Astrocyte (in vitro differentiated cells and primary cell): ENCODE measurements at regions not wholly inside any gene's neighbourhood (a gene's known extent, or its start where the extent isn't known, plus 50 kb on each side); places are given as distances from the start of the nearest gene placed in this dataset.

Source experiments
- DNase-seq: peaks from one replicate; pipeline ENCODE4 v3.0.0-alpha.2; 2010; ENCODE audit warnings: low read depth
- FAIRE-seq: peaks from 2 replicates; lab custom pipeline; 2011; peaks lifted over from hg19 to GRCh38; lab: Jason Lieb, UNC
- H2AFZ ChIP-seq: 2 replicates; pipeline ENCODE4 v1.6.0; 2012; ENCODE audit warnings: low read depth, low read length, inconsistent platforms
- H3K27ac ChIP-seq: 2 replicates; pipeline ENCODE4 v1.5.1; 2011; ENCODE audit warnings: low read depth, low read length, inconsistent platforms
- H3K27me3 ChIP-seq: 2 replicates; pipeline ENCODE4 v1.6.0; 2011; ENCODE audit warnings: low read length, inconsistent platforms; ENCODE audit not compliant: insufficient read depth
- H3K36me3 ChIP-seq: 2 replicates; pipeline ENCODE4 v1.5.1; 2011; ENCODE audit warnings: low read length, inconsistent platforms; ENCODE audit not compliant: insufficient read depth
- H3K4me1 ChIP-seq: 2 replicates; pipeline ENCODE4 v1.5.1; 2011; ENCODE audit warnings: low read length, inconsistent platforms; ENCODE audit not compliant: insufficient read depth
- H3K4me2 ChIP-seq: 2 replicates; pipeline ENCODE4 v1.6.0; 2012; ENCODE audit warnings: low read length, inconsistent platforms
- H3K4me3 ChIP-seq: 2 replicates; pipeline ENCODE4 v1.5.1; 2011; ENCODE audit warnings: low read depth, mild to moderate bottlenecking, low read length, inconsistent platforms; ENCODE audit not compliant: insufficient read depth
- H3K79me2 ChIP-seq: 2 replicates; pipeline ENCODE4 v1.6.0; 2012; ENCODE audit warnings: mild to moderate bottlenecking, low read length, inconsistent platforms; ENCODE audit not compliant: insufficient read depth
- H3K9ac ChIP-seq: 2 replicates; pipeline ENCODE4 v1.6.0; 2012; ENCODE audit warnings: mild to moderate bottlenecking, low read length, inconsistent platforms
- H3K9me3 ChIP-seq: 2 replicates; pipeline ENCODE4 v1.5.1; 2012; ENCODE audit warnings: low read depth, mild to moderate bottlenecking, low read length, inconsistent platforms; ENCODE audit not compliant: insufficient read depth
- H4K20me1 ChIP-seq: 2 replicates; pipeline ENCODE4 v1.6.0; 2012; ENCODE audit warnings: low read length, inconsistent platforms; ENCODE audit not compliant: insufficient read depth
- H3K27ac Mint-ChIP-seq: one replicate; pipeline ENCODE4 v1.8.0; 2021; ENCODE audit warnings: mild to moderate bottlenecking, mixed read lengths; ENCODE audit not compliant: unreplicated experiment
- H3K27me3 Mint-ChIP-seq: one replicate; pipeline ENCODE4 v1.8.0; 2021; ENCODE audit warnings: low read depth, mixed read lengths; ENCODE audit not compliant: unreplicated experiment
- H3K36me3 Mint-ChIP-seq: one replicate; pipeline ENCODE4 v1.8.0; 2021; ENCODE audit warnings: low read depth, mixed read lengths; ENCODE audit not compliant: unreplicated experiment
- H3K4me1 Mint-ChIP-seq: one replicate; pipeline ENCODE4 v1.8.0; 2021; ENCODE audit warnings: low read depth, mixed read lengths; ENCODE audit not compliant: unreplicated experiment
- H3K4me3 Mint-ChIP-seq: one replicate; pipeline ENCODE4 v1.8.0; 2021; ENCODE audit warnings: mild to moderate bottlenecking, moderate library complexity, mixed read lengths; ENCODE audit not compliant: unreplicated experiment
- H3K9me3 Mint-ChIP-seq: one replicate; pipeline ENCODE4 v1.8.0; 2021; ENCODE audit warnings: mild to moderate bottlenecking, mixed read lengths; ENCODE audit not compliant: unreplicated experiment
- EZH2 ChIP-seq: IDR thresholded peaks from 2 replicates; pipeline ENCODE4 v1.6.1; 2012; ENCODE audit warnings: mild to moderate bottlenecking, low read length, inconsistent platforms; ENCODE audit not compliant: insufficient read depth
- TF ChIP-seq, protein P1 (sequence below): IDR thresholded peaks from 2 replicates; pipeline ENCODE4 v1.5.1; 2011; ENCODE audit warnings: low read depth, mild to moderate bottlenecking, inconsistent platforms, low read length, moderate library complexity; ENCODE audit not compliant: insufficient read depth

DNA sequence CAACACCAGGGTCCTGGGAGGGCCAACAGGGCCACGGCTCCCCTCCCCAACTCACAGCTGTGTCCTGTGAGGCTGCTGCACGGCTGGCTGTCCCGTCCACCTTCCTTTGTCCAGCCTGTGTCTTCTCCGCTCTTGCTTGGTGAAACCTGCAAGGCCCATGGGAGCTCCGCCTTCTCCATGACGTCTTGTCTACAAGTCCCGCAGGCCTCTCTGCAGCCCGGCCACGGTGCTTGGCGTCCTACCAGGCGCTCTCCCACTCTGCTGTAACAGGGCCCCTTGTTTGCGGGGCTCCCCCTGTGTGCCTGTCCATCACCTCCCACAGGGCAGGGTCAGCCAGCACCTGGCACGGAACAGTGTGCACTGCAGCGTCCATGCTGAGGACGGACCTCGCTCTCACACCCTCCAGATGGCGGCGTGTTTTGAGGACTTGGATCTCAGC lies 866.8 kb downstream of the TBC1D22A start:
- Mint-ChIP-seq H3K4me1 (peaks cover 4% of the 10 kb centered on the region), H3K36me3 (no peaks in the 10 kb centered on the region), H3K27me3 (peaks cover 35% of the 10 kb centered on the region), H3K4me3 (no peak overlapping the region), H3K9me3 (peaks cover 10% of the 10 kb centered on the region), H3K27ac (no peak overlapping the region)
- Histone ChIP-seq H4K20me1 (no peaks in the 10 kb centered on the region), H3K4me1 (no peaks in the 10 kb centered on the region), H3K27me3 (no peaks in the 10 kb centered on the region), H3K9me3 (peaks cover 21% of the 10 kb centered on the region), H3K4me2 (no peak overlapping the region), H2AFZ (no peak overlapping the region), H3K4me3 (no peak overlapping the region), H3K27ac (no peak overlapping the region), H3K9ac (no peak overlapping the region), H3K36me3 (no peaks in the 10 kb centered on the region), H3K79me2 (no peaks in the 10 kb centered on the region)
- no peak for TF ChIP-seq EZH2
- TF ChIP-seq, protein P1, sequence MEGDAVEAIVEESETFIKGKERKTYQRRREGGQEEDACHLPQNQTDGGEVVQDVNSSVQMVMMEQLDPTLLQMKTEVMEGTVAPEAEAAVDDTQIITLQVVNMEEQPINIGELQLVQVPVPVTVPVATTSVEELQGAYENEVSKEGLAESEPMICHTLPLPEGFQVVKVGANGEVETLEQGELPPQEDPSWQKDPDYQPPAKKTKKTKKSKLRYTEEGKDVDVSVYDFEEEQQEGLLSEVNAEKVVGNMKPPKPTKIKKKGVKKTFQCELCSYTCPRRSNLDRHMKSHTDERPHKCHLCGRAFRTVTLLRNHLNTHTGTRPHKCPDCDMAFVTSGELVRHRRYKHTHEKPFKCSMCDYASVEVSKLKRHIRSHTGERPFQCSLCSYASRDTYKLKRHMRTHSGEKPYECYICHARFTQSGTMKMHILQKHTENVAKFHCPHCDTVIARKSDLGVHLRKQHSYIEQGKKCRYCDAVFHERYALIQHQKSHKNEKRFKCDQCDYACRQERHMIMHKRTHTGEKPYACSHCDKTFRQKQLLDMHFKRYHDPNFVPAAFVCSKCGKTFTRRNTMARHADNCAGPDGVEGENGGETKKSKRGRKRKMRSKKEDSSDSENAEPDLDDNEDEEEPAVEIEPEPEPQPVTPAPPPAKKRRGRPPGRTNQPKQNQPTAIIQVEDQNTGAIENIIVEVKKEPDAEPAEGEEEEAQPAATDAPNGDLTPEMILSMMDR: no peak
- FAIRE-seq: no peak
- DNase-seq: no peak

DNA sequence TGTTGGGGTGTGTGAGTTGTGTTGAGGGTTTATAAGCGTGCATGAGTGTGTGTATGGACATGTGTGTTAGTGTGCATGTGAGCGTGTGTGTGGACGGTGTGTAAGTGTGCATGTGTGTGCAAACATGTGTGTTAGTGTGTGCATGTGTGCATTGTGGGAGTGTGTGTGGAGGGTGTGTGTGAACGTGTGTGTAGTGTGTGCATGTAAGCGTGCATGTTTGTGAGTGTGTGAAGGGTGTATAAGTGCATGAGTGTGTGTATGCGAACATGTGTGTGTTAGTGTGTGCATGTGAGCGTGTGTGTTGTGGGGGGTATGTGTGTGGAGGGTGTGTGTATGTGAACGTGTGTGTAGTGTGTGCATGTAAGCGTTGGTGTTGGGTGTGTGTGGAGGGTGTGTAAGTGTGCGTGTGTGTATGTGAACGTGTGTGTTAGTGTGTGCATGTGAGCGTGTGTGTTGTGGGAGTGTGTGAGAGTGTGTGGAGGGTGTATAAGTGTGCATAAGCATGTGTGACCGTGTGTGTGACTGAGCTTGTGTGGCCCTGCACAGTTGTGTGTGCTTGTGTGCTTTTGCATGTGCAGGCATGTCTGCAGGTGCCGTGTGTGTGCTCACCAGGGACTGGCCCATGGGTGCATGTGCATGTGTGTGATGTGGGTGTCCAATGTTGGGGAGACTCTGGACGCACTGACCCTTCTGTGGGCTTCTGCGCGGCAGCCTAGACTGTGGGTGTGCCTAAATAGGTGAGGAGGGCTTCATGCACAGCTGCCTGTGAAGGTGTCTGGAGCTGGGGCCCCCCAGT lies 866.2 kb downstream of the TBC1D22A start:
- no peaks in the 10 kb centered on the region for H3K4me1 ChIP-seq
- DNase-seq: no peak
- Mint-ChIP-seq H3K27ac (no peak overlapping the region), H3K27me3 (peaks cover 37% of the 10 kb centered on the region), H3K4me1 (peaks cover 4% of the 10 kb centered on the region), H3K4me3 (no peak overlapping the region), H3K9me3 (peaks cover 10% of the 10 kb centered on the region), H3K36me3 (no peaks in the 10 kb centered on the region)
- FAIRE-seq: no peak
- H3K27ac ChIP-seq: no peak overlapping the region
- H4K20me1 ChIP-seq: no peaks in the 10 kb centered on the region
- H3K27me3 ChIP-seq: no peaks in the 10 kb centered on the region
- H3K79me2 ChIP-seq: no peaks in the 10 kb centered on the region
- no peak overlapping the region for H3K4me2 ChIP-seq
- no peak overlapping the region for H3K4me3 ChIP-seq
- TF ChIP-seq EZH2: no peak
- TF ChIP-seq, protein P1: no peak
- H3K9ac ChIP-seq: no peak overlapping the region
- peaks cover 21% of the 10 kb centered on the region for H3K9me3 ChIP-seq
- no peak overlapping the region for H2AFZ ChIP-seq
- no peaks in the 10 kb centered on the region for H3K36me3 ChIP-seq

DNA sequence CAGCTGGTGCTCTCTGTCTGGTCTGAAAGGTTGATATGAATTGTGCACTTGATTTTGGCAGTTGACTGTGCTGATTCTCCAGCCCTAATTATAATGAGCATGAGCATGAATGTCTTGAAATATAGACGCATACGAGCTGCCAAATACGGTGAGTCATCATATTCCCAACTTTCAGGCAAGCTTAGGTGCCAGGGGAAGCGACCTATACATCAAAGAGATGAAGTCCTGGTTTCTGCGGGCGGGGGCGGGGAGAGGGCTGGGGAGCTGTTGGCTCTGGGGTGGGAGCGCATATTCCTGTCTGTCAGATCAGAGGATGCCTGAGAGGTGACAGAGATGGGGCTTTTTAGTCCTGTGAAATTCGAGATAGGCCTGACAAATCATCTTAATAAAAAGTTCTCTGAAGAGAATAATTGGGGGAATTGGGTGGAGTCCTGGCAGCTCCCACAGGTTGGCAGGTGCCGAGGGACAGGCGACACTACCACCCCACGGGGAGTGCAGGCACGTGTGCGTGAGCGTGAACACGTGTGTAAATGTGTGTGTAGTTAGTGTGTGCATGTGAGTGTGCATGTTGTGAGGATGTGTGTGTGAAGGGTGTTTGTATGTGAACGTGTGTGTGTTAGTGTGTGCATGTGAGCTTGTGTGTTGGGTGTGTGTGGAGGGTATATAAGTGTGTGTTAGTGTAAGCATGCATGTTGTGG lies 865.3 kb downstream of the TBC1D22A start:
- H3K9me3 ChIP-seq: peaks cover 24% of the 10 kb centered on the region
- TF ChIP-seq EZH2: no peak
- TF ChIP-seq, protein P1: no peak
- Mint-ChIP-seq H3K27ac (no peak overlapping the region), H3K9me3 (peaks cover 10% of the 10 kb centered on the region), H3K4me1 (peaks cover 4% of the 10 kb centered on the region), H3K36me3 (no peaks in the 10 kb centered on the region), H3K4me3 (no peak overlapping the region), H3K27me3 (peaks cover 36% of the 10 kb centered on the region)
- H3K4me1 ChIP-seq: no peaks in the 10 kb centered on the region
- H3K4me2 ChIP-seq: no peak overlapping the region
- FAIRE-seq (no peak), DNase-seq (no peak)
- no peaks in the 10 kb centered on the region for H3K79me2 ChIP-seq
- H4K20me1 ChIP-seq: no peaks in the 10 kb centered on the region
- no peaks in the 10 kb centered on the region for H3K27me3 ChIP-seq
- H3K36me3 ChIP-seq: no peaks in the 10 kb centered on the region
- no peak overlapping the region for H2AFZ ChIP-seq
- H3K9ac ChIP-seq: no peak overlapping the region
- H3K4me3 ChIP-seq: no peak overlapping the region
- no peak overlapping the region for H3K27ac ChIP-seq
